Body of pancreas (tissue), 4 donors: ENCODE measurements at regions not wholly inside any gene's neighbourhood (a gene's known extent, or its start where the extent isn't known, plus 50 kb on each side); places are given as distances from the start of the nearest gene placed in this dataset.
"Not testable (repeated sequence)": the region's sequence is repeated elsewhere in the genome, so short reads cannot be mapped to it uniquely, and the experiment has no call there.

Source experiments
- ATAC-seq: fragments of 150-250 bp; one replicate; pipeline ENCODE4 v1.9.1; 2016
- DNase-seq, 4 donors: peaks; one replicate each; pipeline ENCODE4 v3.0.0-alpha.2; 2019
- H3K27ac ChIP-seq, 4 donors: fragments of 200-600 bp; sonication (generic); 1 replicate in 3 of 4; 2 replicates in 1 of 4; pipeline versions ENCODE4 v1.5.1 to v1.6.1; 2016 to 2019; ENCODE audit warnings: mild to moderate bottlenecking in 1 of 4, mixed read lengths in 1 of 4, moderate library complexity in 1 of 4
- H3K27me3 ChIP-seq, 2 donors: fragments of 200-600 bp; sonication (generic); one replicate each; pipeline ENCODE4 v1.6.0; 2016; ENCODE audit warnings: mild to moderate bottlenecking in 1 of 2
- H3K36me3 ChIP-seq, 2 donors: fragments of 200-600 bp; sonication (generic); replicated peaks in 1 of 2; 2 replicates each; pipeline ENCODE4 v1.5.1; 2016; ENCODE audit warnings: low read depth in 2 of 2; ENCODE audit not compliant: insufficient read depth in 1 of 2
- H3K4me1 ChIP-seq: fragments of 200-600 bp; sonication (generic); one replicate; pipeline ENCODE4 v1.6.0; 2016
- H3K4me3 ChIP-seq, 2 donors: fragments of 200-600 bp; sonication (generic); 1 replicate in 1 of 2; 2 replicates in 1 of 2; pipeline ENCODE4 v1.5.1; 2016 to 2019
- H3K9me3 ChIP-seq, 3 donors: fragments of 200-600 bp; sonication (generic); 1 replicate in 2 of 3; 2 replicates in 1 of 3; pipeline ENCODE4 v1.5.1; 2016
- POLR2A ChIP-seq, 3 donors: fragments of 450-650 bp; IDR thresholded peaks; one replicate each; pipeline ENCODE4 v1.6.1; 2016; ENCODE audit warnings: antibody characterized with exemption in 3 of 3, mild to moderate bottlenecking in 2 of 3
- WGBS, 2 donors: methylation state at CpG; one replicate each; pipeline ENCODE4 v1.1.5; 2017; 5-methylcytosine and 5-hydroxymethylcytosine counted together
- intact Hi-C: fragments of 100-400 bp; cut with DNase I; formaldehyde crosslinking; loops from one replicate; pipeline ENCODE4 v1.15.1; 2023
- TF ChIP-seq, protein P1 (sequence below), 7 experiments: fragments of 450-650 bp in 4 of 7; fragments of 200-600 bp in 3 of 7; sonication (generic) in 3 of 7; IDR thresholded peaks; one replicate each; pipeline ENCODE4 v1.5.1; 2016 to 2019; ENCODE audit warnings: antibody characterized with exemption in 7 of 7

GRCh38 chr2:192498747-192499146, 304.0 kb upstream of the TMEFF2 start:
- Histone ChIP-seq H3K4me3 (no peak overlapping the region), H3K4me1 (no peaks in the 10 kb centered on the region), H3K9me3 (no peaks in the 10 kb centered on the region), H3K36me3 (no peaks in the 10 kb centered on the region), H3K27me3 (no peaks in the 10 kb centered on the region), H3K27ac (no peak overlapping the region)
- 64 to 81% methylated on average over 11 of the region's 11 CpGs for WGBS, 2 donors
- TF ChIP-seq, protein P1, sequence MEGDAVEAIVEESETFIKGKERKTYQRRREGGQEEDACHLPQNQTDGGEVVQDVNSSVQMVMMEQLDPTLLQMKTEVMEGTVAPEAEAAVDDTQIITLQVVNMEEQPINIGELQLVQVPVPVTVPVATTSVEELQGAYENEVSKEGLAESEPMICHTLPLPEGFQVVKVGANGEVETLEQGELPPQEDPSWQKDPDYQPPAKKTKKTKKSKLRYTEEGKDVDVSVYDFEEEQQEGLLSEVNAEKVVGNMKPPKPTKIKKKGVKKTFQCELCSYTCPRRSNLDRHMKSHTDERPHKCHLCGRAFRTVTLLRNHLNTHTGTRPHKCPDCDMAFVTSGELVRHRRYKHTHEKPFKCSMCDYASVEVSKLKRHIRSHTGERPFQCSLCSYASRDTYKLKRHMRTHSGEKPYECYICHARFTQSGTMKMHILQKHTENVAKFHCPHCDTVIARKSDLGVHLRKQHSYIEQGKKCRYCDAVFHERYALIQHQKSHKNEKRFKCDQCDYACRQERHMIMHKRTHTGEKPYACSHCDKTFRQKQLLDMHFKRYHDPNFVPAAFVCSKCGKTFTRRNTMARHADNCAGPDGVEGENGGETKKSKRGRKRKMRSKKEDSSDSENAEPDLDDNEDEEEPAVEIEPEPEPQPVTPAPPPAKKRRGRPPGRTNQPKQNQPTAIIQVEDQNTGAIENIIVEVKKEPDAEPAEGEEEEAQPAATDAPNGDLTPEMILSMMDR (IDR thresholded peaks at IDR 0.05) = no peak
- no peak for TF ChIP-seq POLR2A (IDR thresholded peaks at IDR 0.05)
- intact Hi-C loops = no loop called here
- DNase-seq (no peak), ATAC-seq (no peak)

GRCh38 chr2:192488158-192488557, 293.4 kb upstream of the TMEFF2 start:
- H3K27me3 ChIP-seq, ATAC-seq, DNase-seq, H3K4me3 ChIP-seq, H3K27ac ChIP-seq, H3K36me3 ChIP-seq, H3K4me1 ChIP-seq, H3K9me3 ChIP-seq, intact Hi-C loops: not testable (repeated sequence)
- 24 to 44% methylated on average over 1 of the region's 1 CpG for WGBS, 2 donors

DNA sequence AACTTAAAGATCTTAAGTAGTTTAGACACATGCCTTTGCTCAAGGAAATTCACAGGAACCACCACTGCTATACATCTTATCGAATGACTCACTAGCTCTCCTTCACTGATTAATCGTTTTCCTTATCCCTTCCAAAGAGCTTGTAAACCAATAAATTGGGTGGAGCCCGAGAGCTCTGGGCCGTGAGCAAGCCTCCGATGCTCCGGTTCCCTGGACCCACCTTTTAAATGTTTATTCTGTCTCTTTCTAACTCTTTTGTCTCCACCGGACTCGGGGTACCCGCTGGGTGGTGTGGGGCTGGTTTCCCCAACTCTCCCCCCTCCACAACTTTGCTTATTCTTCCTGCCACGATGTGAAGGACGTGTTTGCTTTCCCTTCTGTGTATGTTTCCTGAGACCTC, 292.9 kb upstream of the TMEFF2 start:
- no peaks in the 10 kb centered on the region for H3K27me3 ChIP-seq
- DNase-seq (no peak), ATAC-seq (no peak)
- no peak for TF ChIP-seq POLR2A (IDR thresholded peaks at IDR 0.05)
- TF ChIP-seq, protein P1 (IDR thresholded peaks at IDR 0.05) = no peak
- WGBS, 2 donors = 68 to 74% methylated on average over 11 of the region's 11 CpGs
- no peaks in the 10 kb centered on the region for H3K9me3 ChIP-seq
- intact Hi-C loops = no loop called here
- H3K4me3 ChIP-seq = no peak overlapping the region
- no peaks in the 10 kb centered on the region for H3K4me1 ChIP-seq
- H3K36me3 ChIP-seq = no peaks in the 10 kb centered on the region
- no peak overlapping the region for H3K27ac ChIP-seq

DNA sequence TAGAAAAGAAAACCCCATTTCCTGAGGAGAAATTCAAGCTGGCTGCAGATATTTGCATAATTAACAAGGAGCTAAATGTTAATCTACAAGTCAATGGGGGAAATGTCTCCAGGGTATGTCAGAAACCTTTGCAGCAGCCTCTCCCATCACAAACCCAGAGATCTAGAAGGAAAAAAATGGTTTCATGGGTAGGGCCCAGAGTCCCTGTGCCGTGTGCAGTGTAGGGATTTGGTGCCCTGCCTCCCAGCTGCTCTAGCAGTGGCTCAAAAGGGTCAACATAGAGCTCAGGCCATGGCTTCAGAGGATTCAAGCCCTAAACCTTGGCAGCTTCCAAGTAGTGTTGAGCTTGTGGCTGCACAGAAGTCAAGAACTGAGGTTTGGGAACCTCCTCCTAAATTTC, 290.2 kb upstream of the TMEFF2 start:
- DNase-seq = no peak
- Histone ChIP-seq H3K9me3 (no peaks in the 10 kb centered on the region), H3K36me3 (no peaks in the 10 kb centered on the region), H3K4me3 (no peak overlapping the region), H3K27ac (no peak overlapping the region), H3K27me3 (no peaks in the 10 kb centered on the region), H3K4me1 (no peaks in the 10 kb centered on the region)
- intact Hi-C loops = no loop called here
- 60 to 64% methylated on average over 1 of the region's 1 CpG for WGBS, 2 donors
- ATAC-seq = no peak
- TF ChIP-seq POLR2A (IDR thresholded peaks at IDR 0.05) = no peak
- TF ChIP-seq, protein P1 (IDR thresholded peaks at IDR 0.05) = no peak

- Histone ChIP-seq H3K9me3 (no peaks in the 10 kb centered on the region), H3K4me3 (no peak overlapping the region), H3K27ac (no peak overlapping the region), H3K27me3 (no peaks in the 10 kb centered on the region), H3K4me1 (no peaks in the 10 kb centered on the region), H3K36me3 (no peaks in the 10 kb centered on the region)
- DNase-seq (no peak), ATAC-seq (no peak)
- WGBS, 2 donors = 62 to 71% methylated on average over 3 of the region's 3 CpGs
- intact Hi-C loops = no loop called here
- TF ChIP-seq, protein P1 (IDR thresholded peaks at IDR 0.05) = no peak
- TF ChIP-seq POLR2A (IDR thresholded peaks at IDR 0.05) = no peak
Observed at GRCh38 chr2:192480984-192481383, 286.3 kb upstream of the TMEFF2 start.
